ENCODE measurements at regions not wholly inside any gene's neighbourhood (a gene's known extent, or its start where the extent isn't known, plus 50 kb on each side); places are given as distances from the start of the nearest gene placed in this dataset.

- no peak for ATAC-seq
- intact Hi-C loops (cut with DNase I, micrococcal nuclease): no loop called here
- peaks cover 4% of the 10 kb centered on the region for H3K4me1 ChIP-seq (ENCODE audit: low read depth)
Observed at GRCh38 chr9:16155878-16156277, 603.0 kb downstream of the CCDC171 start.

DNA sequence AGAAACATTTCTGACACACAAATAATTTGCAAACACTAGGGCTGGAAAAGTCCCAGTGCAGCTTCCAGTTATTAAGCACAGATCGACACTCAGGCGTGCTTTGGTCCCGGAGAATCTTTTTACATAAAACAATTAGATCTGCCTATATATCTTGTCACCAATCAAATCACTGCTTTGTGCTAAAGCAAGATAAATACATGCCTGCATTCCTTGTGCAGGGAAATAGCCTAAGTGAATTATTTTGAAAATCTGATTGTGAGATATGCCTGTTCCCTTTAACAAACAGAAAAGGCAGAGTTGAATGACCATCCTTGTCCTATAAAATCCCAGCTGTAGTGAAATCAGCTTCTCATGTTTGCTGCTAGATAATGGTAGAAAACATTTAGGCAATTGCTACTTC, 604.4 kb downstream of the CCDC171 start:
- Histone ChIP-seq H3K4me3 (no peak overlapping the region), H3K9me3 (no peaks in the 10 kb centered on the region), H3K4me1 (ENCODE audit: low read depth) (peaks cover 4% of the 10 kb centered on the region), H3K36me3 (ENCODE audit: low read depth) (no peaks in the 10 kb centered on the region)
- ATAC-seq: no peak
- intact Hi-C loops (cut with DNase I, micrococcal nuclease): no loop called here
- TF ChIP-seq CTCF (IDR thresholded peaks at IDR 0.05): no peak
- DNase-seq: no peak

More at GRCh38 chr9:16155878-16156277, 603.0 kb downstream of the CCDC171 start:
- Histone ChIP-seq H3K4me3 (no peak overlapping the region), H3K9me3 (no peaks in the 10 kb centered on the region), H3K36me3 (ENCODE audit: low read depth) (no peaks in the 10 kb centered on the region)
- no peak for DNase-seq
- no peak for TF ChIP-seq CTCF (IDR thresholded peaks at IDR 0.05)

- DNase-seq (no peak), ATAC-seq (no peak)
- Histone ChIP-seq H3K36me3 (ENCODE audit: low read depth) (no peaks in the 10 kb centered on the region), H3K4me3 (no peak overlapping the region), H3K9me3 (no peaks in the 10 kb centered on the region), H3K4me1 (ENCODE audit: low read depth) (peaks cover 4% of the 10 kb centered on the region)
- TF ChIP-seq CTCF (IDR thresholded peaks at IDR 0.05): no peak
- intact Hi-C loops (cut with DNase I, micrococcal nuclease): no loop called here
Observed at GRCh38 chr9:16157651-16158050, 604.8 kb downstream of the CCDC171 start.

DNA sequence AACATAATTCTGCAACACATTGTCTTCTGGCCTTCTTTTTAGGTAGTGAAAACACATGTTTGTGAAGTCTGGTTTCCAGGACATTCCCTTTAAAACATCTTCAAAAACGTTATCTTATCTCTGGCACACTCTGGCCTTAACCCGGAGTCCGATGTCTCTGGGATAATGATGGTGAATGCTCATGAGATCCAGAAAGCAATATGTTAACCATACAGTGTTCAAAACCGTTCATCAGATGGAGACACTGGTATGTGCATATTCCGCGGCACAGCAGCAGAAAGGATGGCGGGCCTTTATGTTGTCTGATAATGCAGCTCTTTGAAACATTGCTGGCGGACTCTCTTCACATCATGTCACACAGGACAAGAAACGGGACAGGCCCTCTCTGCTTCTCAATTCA, 605.2 kb downstream of the CCDC171 start:
- Histone ChIP-seq H3K4me3 (no peak overlapping the region), H3K4me1 (ENCODE audit: low read depth) (peaks cover 4% of the 10 kb centered on the region), H3K9me3 (no peaks in the 10 kb centered on the region), H3K36me3 (ENCODE audit: low read depth) (no peaks in the 10 kb centered on the region)
- intact Hi-C loops (cut with DNase I, micrococcal nuclease): no loop called here
- ATAC-seq: no peak
- DNase-seq: no peak
- no peak for TF ChIP-seq CTCF (IDR thresholded peaks at IDR 0.05)

DNA sequence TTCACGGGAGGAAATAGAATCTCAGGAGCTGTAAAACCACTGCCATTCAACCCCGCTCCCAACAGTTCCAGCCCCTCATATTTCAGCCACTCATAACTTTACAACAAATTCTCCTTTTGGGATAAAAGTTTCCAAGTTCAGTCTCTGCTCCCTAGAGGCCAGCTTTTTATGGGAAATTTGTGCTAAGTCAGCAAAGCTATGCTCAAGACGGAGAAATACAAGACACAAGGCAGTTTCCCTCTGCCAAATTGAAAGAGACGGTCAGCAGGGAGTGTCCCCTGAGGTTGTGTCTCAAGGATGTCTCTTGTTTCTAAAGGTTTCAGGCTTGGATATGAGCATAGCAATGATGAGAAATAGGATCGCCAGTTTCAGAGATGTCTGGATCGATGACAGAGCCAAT, 608.6 kb downstream of the CCDC171 start:
- intact Hi-C loops (cut with DNase I, micrococcal nuclease): no loop called here
- no peak for TF ChIP-seq CTCF (IDR thresholded peaks at IDR 0.05)
- DNase-seq (no peak), ATAC-seq (no peak)
- H3K4me3 ChIP-seq: no peak overlapping the region
- H3K36me3 ChIP-seq (ENCODE audit: low read depth): no peaks in the 10 kb centered on the region
- no peaks in the 10 kb centered on the region for H3K9me3 ChIP-seq
- H3K4me1 ChIP-seq (ENCODE audit: low read depth): no peaks in the 10 kb centered on the region

DNA sequence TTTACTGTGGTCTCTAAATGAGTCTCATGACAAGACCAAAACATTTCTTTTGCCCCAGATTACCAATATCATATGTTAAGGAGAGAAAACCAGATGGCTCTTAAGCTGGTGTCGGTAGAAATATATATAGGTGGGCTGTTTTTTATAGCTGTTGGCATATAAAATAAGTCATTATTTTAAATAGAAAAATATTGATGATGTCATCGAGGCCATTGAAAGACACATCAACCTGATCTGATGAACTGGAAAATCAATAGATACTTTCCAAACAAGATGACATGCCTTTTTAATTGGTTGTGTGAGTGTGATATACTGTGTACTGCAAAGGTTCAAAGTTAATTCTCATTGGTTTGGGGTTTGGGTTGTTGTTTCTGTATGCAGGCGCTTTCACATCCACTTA, 617.3 kb downstream of the CCDC171 start:
- intact Hi-C loops (cut with DNase I, micrococcal nuclease): no loop called here
- Histone ChIP-seq H3K36me3 (ENCODE audit: low read depth) (no peaks in the 10 kb centered on the region), H3K4me1 (ENCODE audit: low read depth) (no peaks in the 10 kb centered on the region), H3K9me3 (no peaks in the 10 kb centered on the region), H3K4me3 (no peak overlapping the region)
- no peak for TF ChIP-seq CTCF (IDR thresholded peaks at IDR 0.05)
- no peak for ATAC-seq
- no peak for DNase-seq

Data from mucosa of descending colon (tissue), 3 donors.